22Rv1 (cell line): ENCODE measurements at regions not wholly inside any gene's neighbourhood (a gene's known extent, or its start where the extent isn't known, plus 50 kb on each side); places are given as distances from the start of the nearest gene placed in this dataset.

Experiments used
- H3K27ac ChIP-seq: fragments of 450-650 bp; 2 replicates; pipeline ENCODE4 v1.5.1; 2017
- ZFX ChIP-seq: fragments of 450-650 bp; IDR thresholded peaks from 2 replicates; pipeline ENCODE4 v1.6.1; 2017; ENCODE audit warnings: antibody characterized with exemption, borderline replicate concordance
- TF ChIP-seq, protein P1 (sequence below): fragments of 450-650 bp; IDR thresholded peaks from 2 replicates; pipeline ENCODE4 v1.5.1; 2017; ENCODE audit warnings: mild to moderate bottlenecking

DNA sequence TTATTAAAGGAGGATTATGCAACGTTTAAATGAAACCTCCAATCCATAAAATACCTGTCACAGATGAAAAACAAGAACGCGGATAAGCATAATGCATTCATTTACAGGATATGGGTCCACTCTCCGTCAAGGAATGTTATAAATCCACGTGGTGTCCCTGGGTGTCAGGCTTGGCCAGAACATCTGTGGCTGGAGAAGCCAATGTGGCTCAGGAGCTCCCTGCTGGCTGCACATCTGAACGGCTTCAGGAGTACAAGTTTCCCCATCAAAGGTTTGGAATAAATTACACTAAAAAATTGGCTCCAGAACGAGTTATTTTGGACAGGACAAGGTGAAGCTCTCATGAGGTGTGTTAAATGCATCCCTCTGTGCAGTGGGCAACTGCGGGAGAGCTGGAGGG lies 87.8 kb upstream of the LEF1 start:
- no peak overlapping the region for H3K27ac ChIP-seq
- TF ChIP-seq ZFX = no peak
- TF ChIP-seq, protein P1, sequence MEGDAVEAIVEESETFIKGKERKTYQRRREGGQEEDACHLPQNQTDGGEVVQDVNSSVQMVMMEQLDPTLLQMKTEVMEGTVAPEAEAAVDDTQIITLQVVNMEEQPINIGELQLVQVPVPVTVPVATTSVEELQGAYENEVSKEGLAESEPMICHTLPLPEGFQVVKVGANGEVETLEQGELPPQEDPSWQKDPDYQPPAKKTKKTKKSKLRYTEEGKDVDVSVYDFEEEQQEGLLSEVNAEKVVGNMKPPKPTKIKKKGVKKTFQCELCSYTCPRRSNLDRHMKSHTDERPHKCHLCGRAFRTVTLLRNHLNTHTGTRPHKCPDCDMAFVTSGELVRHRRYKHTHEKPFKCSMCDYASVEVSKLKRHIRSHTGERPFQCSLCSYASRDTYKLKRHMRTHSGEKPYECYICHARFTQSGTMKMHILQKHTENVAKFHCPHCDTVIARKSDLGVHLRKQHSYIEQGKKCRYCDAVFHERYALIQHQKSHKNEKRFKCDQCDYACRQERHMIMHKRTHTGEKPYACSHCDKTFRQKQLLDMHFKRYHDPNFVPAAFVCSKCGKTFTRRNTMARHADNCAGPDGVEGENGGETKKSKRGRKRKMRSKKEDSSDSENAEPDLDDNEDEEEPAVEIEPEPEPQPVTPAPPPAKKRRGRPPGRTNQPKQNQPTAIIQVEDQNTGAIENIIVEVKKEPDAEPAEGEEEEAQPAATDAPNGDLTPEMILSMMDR = no peak

GRCh38 chr4:108255203-108255747 lies 86.5 kb upstream of the LEF1 start:
- no peak overlapping the region for H3K27ac ChIP-seq
- TF ChIP-seq ZFX = no peak
- TF ChIP-seq, protein P1 = no peak

GRCh38 chr4:108249397-108249796 lies 80.7 kb upstream of the LEF1 start:
- TF ChIP-seq, protein P1 = no peak
- no peak for TF ChIP-seq ZFX
- no peak overlapping the region for H3K27ac ChIP-seq

DNA sequence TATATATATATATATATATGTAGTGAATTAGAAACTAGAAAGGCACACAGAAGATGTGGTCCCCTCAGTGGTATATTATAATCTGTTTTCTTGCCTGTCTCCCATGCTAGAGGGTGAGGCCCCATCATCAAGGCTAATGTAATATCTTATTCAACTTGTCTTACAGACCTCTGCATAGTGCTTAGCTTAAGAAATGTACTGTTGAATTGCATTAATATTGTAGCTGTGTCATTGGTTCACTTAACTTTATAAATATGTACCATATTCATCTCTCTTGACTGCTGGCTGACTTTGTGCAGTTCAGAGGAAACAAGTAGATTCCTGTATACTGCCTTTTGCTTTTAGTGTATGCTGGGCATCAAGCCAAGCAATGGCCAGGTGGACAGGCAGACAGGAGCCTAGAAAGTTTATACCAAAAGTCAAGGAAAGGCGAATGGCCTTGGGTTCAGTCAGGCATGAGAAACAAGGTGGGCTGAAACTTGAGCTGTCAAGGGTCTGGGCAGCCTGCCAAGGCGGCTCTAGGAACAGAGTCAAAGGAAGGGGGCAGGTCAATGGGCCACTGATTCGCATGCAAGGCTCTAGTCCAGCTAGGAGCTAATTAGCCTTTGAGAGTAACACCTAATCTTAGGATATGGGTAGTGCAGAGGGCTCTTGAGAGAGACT lies 78.8 kb upstream of the LEF1 start:
- TF ChIP-seq ZFX = no peak
- TF ChIP-seq, protein P1 = no peak
- no peak overlapping the region for H3K27ac ChIP-seq

- TF ChIP-seq ZFX = no peak
- TF ChIP-seq, protein P1 = no peak
- H3K27ac ChIP-seq = no peak overlapping the region
These were observed 75.9 kb upstream of the LEF1 start for GRCh38 chr4:108244606-108245005.

GRCh38 chr4:108240366-108240765 lies 71.6 kb upstream of the LEF1 start:
- TF ChIP-seq, protein P1 = no peak
- TF ChIP-seq ZFX = no peak
- no peak overlapping the region for H3K27ac ChIP-seq

DNA sequence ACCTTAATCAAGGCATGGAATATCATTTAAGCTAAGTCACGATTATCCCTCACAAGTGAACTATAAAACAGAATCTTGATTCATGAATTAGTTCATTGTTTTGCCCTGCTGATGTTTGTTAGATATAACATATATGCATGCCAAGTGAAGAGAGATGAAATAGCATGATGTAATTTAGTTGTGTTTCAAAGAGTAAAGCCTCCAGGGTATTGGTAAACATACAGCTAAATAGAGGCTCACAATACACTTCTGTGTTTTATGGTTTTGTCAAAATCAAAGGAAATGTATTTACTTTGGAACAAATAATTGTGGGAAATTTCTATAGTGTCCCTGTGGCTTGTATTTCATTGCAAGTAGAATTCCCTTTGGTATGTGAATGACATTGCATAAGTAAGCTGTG lies 69.0 kb upstream of the LEF1 start:
- no peak for TF ChIP-seq ZFX
- TF ChIP-seq, protein P1 = no peak
- peak overlapping the region; percentile 66 for H3K27ac ChIP-seq
